DOHH2 (cell line): ENCODE measurements at regions not wholly inside any gene's neighbourhood (a gene's known extent, or its start where the extent isn't known, plus 50 kb on each side); places are given as distances from the start of the nearest gene placed in this dataset.

Experiments
- CTCF ChIP-seq: fragments of 200-600 bp; sonication (generic); IDR thresholded peaks from one replicate; pipeline ENCODE4 v1.5.1; 2014; ENCODE audit warnings: antibody characterized with exemption, mild to moderate bottlenecking, low read depth, low read length; ENCODE audit not compliant: poor library complexity, severe bottlenecking
- EZH2phosphoT487 ChIP-seq: fragments of 200-600 bp; sonication (generic); IDR thresholded peaks from 2 replicates; pipeline ENCODE4 v1.6.1; 2017; ENCODE audit warnings: borderline replicate concordance, mild to moderate bottlenecking, antibody characterized with exemption, low read length, moderate library complexity, mixed read lengths

DNA sequence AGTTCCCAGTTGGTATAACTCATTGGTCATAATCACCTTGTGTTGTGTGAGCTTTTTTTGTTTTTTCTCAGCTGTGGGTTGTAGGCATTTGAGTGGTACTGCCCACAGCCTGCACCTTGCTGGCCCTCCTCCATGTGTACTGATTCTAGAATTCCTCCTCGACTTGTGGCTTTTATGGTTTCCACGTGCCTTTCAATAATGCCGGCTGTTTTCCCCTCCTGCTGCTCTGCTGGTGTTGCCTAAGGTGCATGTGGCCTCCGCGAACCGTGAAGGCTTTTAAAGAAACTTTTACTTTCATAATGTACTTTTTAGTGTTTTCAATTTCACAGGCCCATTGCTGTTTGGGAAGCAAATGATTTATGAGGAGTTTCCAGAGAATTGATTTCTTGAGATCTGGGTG lies 518.0 kb downstream of the REEP3 start:
- no peak for TF ChIP-seq CTCF
- no peak for TF ChIP-seq EZH2phosphoT487
